ENCODE measurements at regions not wholly inside any gene's neighbourhood (a gene's known extent, or its start where the extent isn't known, plus 50 kb on each side); places are given as distances from the start of the nearest gene placed in this dataset.
"Not testable (repeated sequence)": the region's sequence is repeated elsewhere in the genome, so short reads cannot be mapped to it uniquely, and the experiment has no call there.

- DNase-seq, result no peak
Observed at GRCh38 chr14:23694949-23695663, 58.9 kb downstream of the DHRS2 start.

GRCh38 chr14:23695664-23695999 is 59.5 kb downstream of the DHRS2 start:
- DNase-seq, result no peak

- no peak for DNase-seq
Observed at GRCh38 chr14:23696701-23697239, 60.6 kb downstream of the DHRS2 start.

- no peak for DNase-seq
Observed at GRCh38 chr14:23697680-23698079, 61.5 kb downstream of the DHRS2 start.

GRCh38 chr14:23702656-23703426 is 66.7 kb downstream of the DHRS2 start:
- DNase-seq, result no peak

- DNase-seq, result no peak
Observed at GRCh38 chr14:23704890-23705289, 68.7 kb downstream of the DHRS2 start.

- no peak for DNase-seq
Observed at GRCh38 chr14:23707415-23707814, 71.3 kb downstream of the DHRS2 start.

- DNase-seq, result no peak
Observed at GRCh38 chr14:23708343-23708742, 72.2 kb downstream of the DHRS2 start.

GRCh38 chr14:23709923-23710322 is 73.8 kb downstream of the DHRS2 start:
- DNase-seq, result no peak

GRCh38 chr14:23712287-23712686 is 76.1 kb downstream of the DHRS2 start:
- DNase-seq, result no peak

- no peak for DNase-seq
Observed at GRCh38 chr14:23719225-23719985, 83.2 kb downstream of the DHRS2 start.

- no peak for DNase-seq
Observed at GRCh38 chr14:23722675-23723074, 86.5 kb downstream of the DHRS2 start.

- no peak for DNase-seq
Observed at GRCh38 chr14:23723911-23724310, 87.7 kb downstream of the DHRS2 start.

GRCh38 chr14:23725528-23725927 is 89.4 kb downstream of the DHRS2 start:
- no peak for DNase-seq

GRCh38 chr14:23725980-23726710 is 90.0 kb downstream of the DHRS2 start:
- DNase-seq, result no peak

- DNase-seq, result peak; percentile 2
Observed at GRCh38 chr14:23727566-23728335, 91.6 kb downstream of the DHRS2 start.

GRCh38 chr14:23728791-23729190 is 92.6 kb downstream of the DHRS2 start:
- DNase-seq, result no peak

GRCh38 chr14:23729720-23730387 is 93.7 kb downstream of the DHRS2 start:
- DNase-seq, result no peak

GRCh38 chr14:23735394-23735793 is 99.2 kb downstream of the DHRS2 start:
- no peak for DNase-seq

GRCh38 chr14:23744368-23744767 is 108.2 kb downstream of the DHRS2 start:
- DNase-seq, result not testable (repeated sequence)

- no peak for DNase-seq
Observed at GRCh38 chr14:23750357-23750756, 114.2 kb downstream of the DHRS2 start.

All from NCI-H1105 (cell line).